DND-41 (cell line): ENCODE measurements at regions not wholly inside any gene's neighbourhood (a gene's known extent, or its start where the extent isn't known, plus 50 kb on each side); places are given as distances from the start of the nearest gene placed in this dataset.

Experiments
- EZH2 ChIP-seq: IDR thresholded peaks from 3 replicates; pipeline ENCODE4 v1.6.1; 2012; ENCODE audit warnings: borderline replicate concordance, low read depth, mild to moderate bottlenecking, moderate library complexity, low read length, inconsistent platforms; ENCODE audit not compliant: severe bottlenecking
- TF ChIP-seq, protein P1 (sequence below): IDR thresholded peaks from 2 replicates; pipeline ENCODE4 v1.5.1; 2012; ENCODE audit warnings: borderline replicate concordance, low read length, moderate library complexity, mild to moderate bottlenecking; ENCODE audit not compliant: poor library complexity, severe bottlenecking; ENCODE audit errors: extremely low read depth

DNA sequence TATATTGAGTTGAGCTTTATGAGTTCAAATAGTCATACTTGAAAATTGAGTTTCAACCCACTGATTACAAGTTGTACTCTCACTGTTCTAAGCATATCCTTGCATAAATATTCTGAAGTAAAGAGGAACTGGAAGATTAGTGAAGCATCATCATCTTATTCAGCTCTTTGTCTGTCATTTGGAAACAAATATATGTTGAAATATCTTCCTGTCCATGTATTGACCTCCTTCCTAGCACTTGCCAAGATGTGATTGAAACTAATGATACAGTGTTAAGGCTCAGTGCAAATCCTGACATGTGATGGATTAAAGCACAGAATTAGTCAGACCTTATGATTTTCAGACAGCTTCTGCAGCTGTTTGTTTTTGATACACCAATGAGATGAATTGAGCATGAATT lies 434.3 kb downstream of the TBC1D32 start:
- TF ChIP-seq, protein P1, sequence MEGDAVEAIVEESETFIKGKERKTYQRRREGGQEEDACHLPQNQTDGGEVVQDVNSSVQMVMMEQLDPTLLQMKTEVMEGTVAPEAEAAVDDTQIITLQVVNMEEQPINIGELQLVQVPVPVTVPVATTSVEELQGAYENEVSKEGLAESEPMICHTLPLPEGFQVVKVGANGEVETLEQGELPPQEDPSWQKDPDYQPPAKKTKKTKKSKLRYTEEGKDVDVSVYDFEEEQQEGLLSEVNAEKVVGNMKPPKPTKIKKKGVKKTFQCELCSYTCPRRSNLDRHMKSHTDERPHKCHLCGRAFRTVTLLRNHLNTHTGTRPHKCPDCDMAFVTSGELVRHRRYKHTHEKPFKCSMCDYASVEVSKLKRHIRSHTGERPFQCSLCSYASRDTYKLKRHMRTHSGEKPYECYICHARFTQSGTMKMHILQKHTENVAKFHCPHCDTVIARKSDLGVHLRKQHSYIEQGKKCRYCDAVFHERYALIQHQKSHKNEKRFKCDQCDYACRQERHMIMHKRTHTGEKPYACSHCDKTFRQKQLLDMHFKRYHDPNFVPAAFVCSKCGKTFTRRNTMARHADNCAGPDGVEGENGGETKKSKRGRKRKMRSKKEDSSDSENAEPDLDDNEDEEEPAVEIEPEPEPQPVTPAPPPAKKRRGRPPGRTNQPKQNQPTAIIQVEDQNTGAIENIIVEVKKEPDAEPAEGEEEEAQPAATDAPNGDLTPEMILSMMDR = no peak
- no peak for TF ChIP-seq EZH2
